Natural killer cell treated with Interleukin-12 subunit alpha and Interleukin-12 subunit beta and Interleukin-15 and Interleukin-18, amount 100 ng/mL, for 72 hours (primary cell): ENCODE measurements at regions not wholly inside any gene's neighbourhood (a gene's known extent, or its start where the extent isn't known, plus 50 kb on each side); places are given as distances from the start of the nearest gene placed in this dataset.

Experiments used
- ATAC-seq, 2 donors: fragments of 150-1000 bp; cut with Tn5 transposase in 1 of 2; sonication (Bioruptor Pico), chemical (Tn5 transposase) in 1 of 2; 2 replicates each; pipeline ENCODE4 v1.10.0; 2021
- DNase-seq: peaks from one replicate; pipeline ENCODE4 v3.0.0; 2022; ENCODE audit warnings: low spot score
- H3K27ac Mint-ChIP-seq, 2 donors: 1 replicate in 1 of 2; 2 replicates in 1 of 2; pipeline ENCODE4 v1.8.0; 2022; ENCODE audit warnings: mixed read lengths in 2 of 2, mild to moderate bottlenecking in 1 of 2, moderate library complexity in 1 of 2
- H3K27me3 Mint-ChIP-seq, 2 donors: 1 replicate in 1 of 2; 2 replicates in 1 of 2; pipeline ENCODE4 v1.8.0; 2022; ENCODE audit warnings: mixed read lengths in 2 of 2
- H3K36me3 Mint-ChIP-seq: one replicate; pipeline ENCODE4 v1.8.0; 2022; ENCODE audit warnings: mixed read lengths
- H3K4me1 Mint-ChIP-seq, 2 donors: 1 replicate in 1 of 2; 2 replicates in 1 of 2; pipeline ENCODE4 v1.8.0; 2022; ENCODE audit warnings: low read depth in 2 of 2, mixed read lengths in 2 of 2, mild to moderate bottlenecking in 1 of 2
- H3K4me3 Mint-ChIP-seq: one replicate; pipeline ENCODE4 v1.8.0; 2022; ENCODE audit warnings: mixed read lengths
- H3K9me3 Mint-ChIP-seq: 2 replicates; pipeline ENCODE4 v1.8.0; 2022; ENCODE audit warnings: mixed read lengths

GRCh38 chr14:30252783-30253674 lies 305.9 kb upstream of the G2E3 start:
- no peak for ATAC-seq

GRCh38 chr14:30256627-30257026 lies 302.3 kb upstream of the G2E3 start:
- Mint-ChIP-seq H3K36me3 (peaks cover 7% of the 10 kb centered on the region), H3K27ac (no peak overlapping the region), H3K27me3 (no peaks in the 10 kb centered on the region), H3K9me3 (peaks cover 25% of the 10 kb centered on the region), H3K4me1 (no peaks in the 10 kb centered on the region), H3K4me3 (no peak overlapping the region)
- no peak for DNase-seq
- ATAC-seq: no peak

More at GRCh38 chr14:30252783-30253674, 305.9 kb upstream of the G2E3 start:
- Mint-ChIP-seq H3K27ac (no peak overlapping the region), H3K4me1 (no peaks in the 10 kb centered on the region), H3K27me3 (no peaks in the 10 kb centered on the region), H3K9me3 (peaks cover 20% of the 10 kb centered on the region), H3K4me3 (no peak overlapping the region), H3K36me3 (peaks cover 7% of the 10 kb centered on the region)
- DNase-seq: no peak

GRCh38 chr14:30257946-30258661 lies 300.9 kb upstream of the G2E3 start:
- Mint-ChIP-seq H3K4me1 (no peaks in the 10 kb centered on the region), H3K27ac (no peak overlapping the region), H3K27me3 (no peaks in the 10 kb centered on the region), H3K36me3 (peaks cover 7% of the 10 kb centered on the region), H3K9me3 (peaks cover 24% of the 10 kb centered on the region), H3K4me3 (no peak overlapping the region)
- ATAC-seq: no peak
- DNase-seq: no peak

GRCh38 chr14:30260833-30261607 lies 297.9 kb upstream of the G2E3 start:
- H3K4me1 Mint-ChIP-seq: no peaks in the 10 kb centered on the region
- no peaks in the 10 kb centered on the region for H3K27me3 Mint-ChIP-seq
- DNase-seq (no peak), ATAC-seq (no peak)
- peaks cover 7% of the 10 kb centered on the region for H3K36me3 Mint-ChIP-seq
- no peak overlapping the region for H3K27ac Mint-ChIP-seq
- H3K4me3 Mint-ChIP-seq: no peak overlapping the region
- H3K9me3 Mint-ChIP-seq: peaks cover 20% of the 10 kb centered on the region

- H3K9me3 Mint-ChIP-seq: peaks cover 3% of the 10 kb centered on the region
- H3K4me3 Mint-ChIP-seq: no peak overlapping the region
- ATAC-seq (no peak), DNase-seq (no peak)
- no peak overlapping the region for H3K27ac Mint-ChIP-seq
- no peaks in the 10 kb centered on the region for H3K27me3 Mint-ChIP-seq
- no peaks in the 10 kb centered on the region for H3K36me3 Mint-ChIP-seq
- H3K4me1 Mint-ChIP-seq: no peaks in the 10 kb centered on the region
These were observed 294.8 kb upstream of the G2E3 start for GRCh38 chr14:30264161-30264560.

- no peaks in the 10 kb centered on the region for H3K4me1 Mint-ChIP-seq
- no peaks in the 10 kb centered on the region for H3K36me3 Mint-ChIP-seq
- H3K9me3 Mint-ChIP-seq: peaks cover 6% of the 10 kb centered on the region
- no peak for ATAC-seq
- H3K27ac Mint-ChIP-seq: no peak overlapping the region
- no peaks in the 10 kb centered on the region for H3K27me3 Mint-ChIP-seq
- DNase-seq: no peak
- H3K4me3 Mint-ChIP-seq: no peak overlapping the region
These were observed 292.7 kb upstream of the G2E3 start for GRCh38 chr14:30266290-30266689.

- H3K9me3 Mint-ChIP-seq: peaks cover 6% of the 10 kb centered on the region
- H3K4me1 Mint-ChIP-seq: no peaks in the 10 kb centered on the region
- no peak overlapping the region for H3K27ac Mint-ChIP-seq
- no peak overlapping the region for H3K4me3 Mint-ChIP-seq
- no peak for DNase-seq
- no peak for ATAC-seq
- H3K36me3 Mint-ChIP-seq: no peaks in the 10 kb centered on the region
- H3K27me3 Mint-ChIP-seq: no peaks in the 10 kb centered on the region
These were observed 291.8 kb upstream of the G2E3 start for GRCh38 chr14:30267141-30267540.

GRCh38 chr14:30270200-30271161 lies 288.5 kb upstream of the G2E3 start:
- H3K36me3 Mint-ChIP-seq: no peaks in the 10 kb centered on the region
- no peaks in the 10 kb centered on the region for H3K27me3 Mint-ChIP-seq
- DNase-seq (no peak), ATAC-seq (peak in 1 of 2 donors; percentile 46)
- H3K4me1 Mint-ChIP-seq: no peaks in the 10 kb centered on the region
- no peak overlapping the region for H3K27ac Mint-ChIP-seq
- peaks cover 6% of the 10 kb centered on the region for H3K9me3 Mint-ChIP-seq
- no peak overlapping the region for H3K4me3 Mint-ChIP-seq

GRCh38 chr14:30271811-30272323 lies 287.1 kb upstream of the G2E3 start:
- ATAC-seq (no peak), DNase-seq (no peak)
- no peaks in the 10 kb centered on the region for H3K27me3 Mint-ChIP-seq
- H3K4me1 Mint-ChIP-seq: no peaks in the 10 kb centered on the region
- no peak overlapping the region for H3K27ac Mint-ChIP-seq
- peaks cover 6% of the 10 kb centered on the region for H3K9me3 Mint-ChIP-seq
- H3K4me3 Mint-ChIP-seq: no peak overlapping the region
- H3K36me3 Mint-ChIP-seq: no peaks in the 10 kb centered on the region

- H3K36me3 Mint-ChIP-seq: no peaks in the 10 kb centered on the region
- ATAC-seq (no peak), DNase-seq (no peak)
- no peaks in the 10 kb centered on the region for H3K27me3 Mint-ChIP-seq
- peaks cover 6% of the 10 kb centered on the region for H3K9me3 Mint-ChIP-seq
- no peaks in the 10 kb centered on the region for H3K4me1 Mint-ChIP-seq
- no peak overlapping the region for H3K27ac Mint-ChIP-seq
- H3K4me3 Mint-ChIP-seq: no peak overlapping the region
These were observed 285.8 kb upstream of the G2E3 start for GRCh38 chr14:30272848-30273832.

- Mint-ChIP-seq H3K27ac (no peak overlapping the region), H3K27me3 (no peaks in the 10 kb centered on the region), H3K36me3 (no peaks in the 10 kb centered on the region), H3K4me3 (no peak overlapping the region), H3K9me3 (no peaks in the 10 kb centered on the region), H3K4me1 (no peaks in the 10 kb centered on the region)
- ATAC-seq (no peak), DNase-seq (no peak)
These were observed 283.4 kb upstream of the G2E3 start for GRCh38 chr14:30275604-30276003.

- no peaks in the 10 kb centered on the region for H3K36me3 Mint-ChIP-seq
- H3K27ac Mint-ChIP-seq: no peak overlapping the region
- no peaks in the 10 kb centered on the region for H3K9me3 Mint-ChIP-seq
- ATAC-seq (no peak), DNase-seq (no peak)
- no peak overlapping the region for H3K4me3 Mint-ChIP-seq
- H3K4me1 Mint-ChIP-seq: no peaks in the 10 kb centered on the region
- H3K27me3 Mint-ChIP-seq: no peaks in the 10 kb centered on the region
These were observed 281.7 kb upstream of the G2E3 start for GRCh38 chr14:30277268-30277667.
